Astrocyte of the spinal cord (primary cell): ENCODE measurements at regions not wholly inside any gene's neighbourhood (a gene's known extent, or its start where the extent isn't known, plus 50 kb on each side); places are given as distances from the start of the nearest gene placed in this dataset.

Experiments used
- DNase-seq: peaks from one replicate; pipeline ENCODE4 v3.0.0; 2011; ENCODE audit warnings: low read depth, low spot score
- H3K4me3 ChIP-seq: 2 replicates; pipeline ENCODE4 v1.5.1; 2011; ENCODE audit warnings: low read depth, mild to moderate bottlenecking, low read length, moderate library complexity
- in situ Hi-C: cut with HindIII; loops from 2 replicates; pipeline ENCODE4 v1.10.0; 2017; ENCODE audit warnings: low sequenced_read_pairs
- TF ChIP-seq, protein P1 (sequence below): IDR thresholded peaks from 2 replicates; pipeline ENCODE4 v1.5.1; 2012; ENCODE audit warnings: low read depth, mild to moderate bottlenecking, low read length, inconsistent platforms

DNA sequence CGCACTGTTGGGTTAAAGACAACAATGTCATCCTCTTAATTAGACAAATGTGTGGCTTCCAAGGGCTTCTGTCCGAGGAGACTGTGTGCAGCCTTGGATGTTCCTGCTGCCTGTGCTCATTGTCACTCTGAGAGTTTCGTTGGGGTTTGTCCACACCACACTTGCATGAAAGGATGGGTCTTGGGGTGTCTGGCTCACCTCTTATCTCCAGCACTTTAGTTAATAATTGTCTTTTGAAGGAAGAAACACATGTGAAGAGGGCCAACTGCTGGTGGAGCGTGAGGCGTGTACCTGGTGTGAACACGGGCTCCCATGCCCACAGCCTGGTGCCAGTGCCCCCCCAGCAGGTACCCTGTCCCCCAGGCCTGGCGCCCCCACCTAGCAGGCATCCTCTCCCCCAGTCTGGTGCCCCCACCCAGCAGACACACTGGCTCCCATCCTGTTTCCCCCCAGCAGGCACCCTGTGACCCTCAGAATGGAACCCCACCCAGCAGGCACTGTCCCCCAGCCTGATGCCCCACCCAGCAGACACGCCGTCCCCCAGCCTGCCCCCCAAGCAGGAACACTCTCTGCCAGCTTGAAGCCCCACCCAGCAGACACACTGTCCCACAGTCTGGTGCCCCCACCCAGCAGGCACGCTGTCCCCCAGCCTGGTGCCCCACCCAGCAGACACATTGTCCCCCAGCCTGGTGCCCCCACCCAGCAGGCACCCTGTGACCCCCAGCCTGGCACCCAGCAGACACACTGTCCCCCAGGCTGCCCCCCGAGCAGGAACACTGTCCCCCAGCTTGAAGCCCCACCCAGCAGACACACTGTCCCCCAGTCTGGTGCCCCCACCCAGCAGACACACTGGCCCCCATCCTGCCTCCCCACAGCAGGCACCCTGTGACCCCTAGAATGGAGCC is 96.3 kb upstream of the TMEM18 start:
- H3K4me3 ChIP-seq = no peak overlapping the region
- in situ Hi-C loops = no loop called here
- DNase-seq = no peak
- TF ChIP-seq, protein P1, sequence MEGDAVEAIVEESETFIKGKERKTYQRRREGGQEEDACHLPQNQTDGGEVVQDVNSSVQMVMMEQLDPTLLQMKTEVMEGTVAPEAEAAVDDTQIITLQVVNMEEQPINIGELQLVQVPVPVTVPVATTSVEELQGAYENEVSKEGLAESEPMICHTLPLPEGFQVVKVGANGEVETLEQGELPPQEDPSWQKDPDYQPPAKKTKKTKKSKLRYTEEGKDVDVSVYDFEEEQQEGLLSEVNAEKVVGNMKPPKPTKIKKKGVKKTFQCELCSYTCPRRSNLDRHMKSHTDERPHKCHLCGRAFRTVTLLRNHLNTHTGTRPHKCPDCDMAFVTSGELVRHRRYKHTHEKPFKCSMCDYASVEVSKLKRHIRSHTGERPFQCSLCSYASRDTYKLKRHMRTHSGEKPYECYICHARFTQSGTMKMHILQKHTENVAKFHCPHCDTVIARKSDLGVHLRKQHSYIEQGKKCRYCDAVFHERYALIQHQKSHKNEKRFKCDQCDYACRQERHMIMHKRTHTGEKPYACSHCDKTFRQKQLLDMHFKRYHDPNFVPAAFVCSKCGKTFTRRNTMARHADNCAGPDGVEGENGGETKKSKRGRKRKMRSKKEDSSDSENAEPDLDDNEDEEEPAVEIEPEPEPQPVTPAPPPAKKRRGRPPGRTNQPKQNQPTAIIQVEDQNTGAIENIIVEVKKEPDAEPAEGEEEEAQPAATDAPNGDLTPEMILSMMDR = no peak

DNA sequence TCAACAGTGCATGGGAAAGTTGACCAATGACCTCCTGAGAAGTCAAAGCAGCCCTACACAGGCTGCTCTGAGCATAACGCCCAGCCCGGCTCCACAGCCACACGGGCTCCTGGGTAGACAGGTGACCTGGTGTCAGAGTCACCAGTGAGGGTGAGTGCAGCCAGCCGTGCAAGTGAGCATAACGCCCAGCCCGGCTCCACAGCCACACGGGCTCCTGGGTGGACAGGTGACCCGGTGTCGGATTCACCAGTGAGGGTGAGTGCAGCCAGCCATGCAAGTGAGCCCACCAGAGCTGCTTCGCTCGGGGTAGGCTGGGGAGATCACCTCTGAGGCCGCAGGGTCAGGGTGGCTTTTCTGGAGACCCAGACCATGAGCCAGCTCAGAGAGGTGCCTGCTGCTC is 94.3 kb upstream of the TMEM18 start:
- DNase-seq = no peak
- in situ Hi-C loops = no loop called here
- TF ChIP-seq, protein P1 = no peak
- no peak overlapping the region for H3K4me3 ChIP-seq

DNA sequence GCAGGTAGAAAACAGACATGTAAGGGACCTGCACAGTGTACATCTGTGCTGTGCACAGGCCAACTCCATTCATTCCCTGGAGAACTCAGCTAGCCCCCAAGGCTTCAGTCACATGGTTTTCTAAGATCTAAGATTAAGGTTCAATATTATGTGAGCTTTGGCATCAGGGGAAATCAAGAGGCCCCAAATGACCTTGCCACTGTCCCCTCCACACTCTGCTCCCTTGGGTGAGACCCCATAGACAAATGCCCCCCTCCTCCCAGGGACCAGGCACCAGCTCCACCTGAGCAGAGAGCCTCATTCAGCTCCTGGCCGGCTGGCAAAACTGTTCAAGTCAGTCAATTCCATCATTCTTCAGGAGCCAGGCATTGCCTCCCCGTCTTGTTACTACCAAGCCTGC is 93.6 kb upstream of the TMEM18 start:
- in situ Hi-C loops = no loop called here
- no peak for DNase-seq
- H3K4me3 ChIP-seq = no peak overlapping the region
- TF ChIP-seq, protein P1 = no peak

DNA sequence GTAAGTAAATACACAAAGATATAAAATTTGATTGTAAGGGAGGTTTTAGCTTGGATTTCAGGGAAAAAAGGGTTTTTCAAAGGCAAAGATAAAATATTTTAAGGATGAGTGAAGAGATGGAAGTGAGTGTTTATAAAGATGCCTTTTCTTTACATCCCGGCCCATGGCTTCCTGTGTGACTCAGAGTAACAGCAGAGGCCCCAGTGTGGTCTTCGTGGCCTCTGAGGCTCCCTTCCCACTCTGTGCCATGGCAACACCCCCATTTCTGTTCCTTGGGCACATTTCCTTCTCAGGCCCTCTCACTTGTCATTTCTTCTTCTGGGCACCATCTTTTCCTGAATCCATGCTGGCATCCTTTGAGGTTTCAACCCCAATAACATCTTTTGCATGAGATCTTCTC is 92.6 kb upstream of the TMEM18 start:
- no peak overlapping the region for H3K4me3 ChIP-seq
- in situ Hi-C loops = no loop called here
- TF ChIP-seq, protein P1 = no peak
- no peak for DNase-seq

DNA sequence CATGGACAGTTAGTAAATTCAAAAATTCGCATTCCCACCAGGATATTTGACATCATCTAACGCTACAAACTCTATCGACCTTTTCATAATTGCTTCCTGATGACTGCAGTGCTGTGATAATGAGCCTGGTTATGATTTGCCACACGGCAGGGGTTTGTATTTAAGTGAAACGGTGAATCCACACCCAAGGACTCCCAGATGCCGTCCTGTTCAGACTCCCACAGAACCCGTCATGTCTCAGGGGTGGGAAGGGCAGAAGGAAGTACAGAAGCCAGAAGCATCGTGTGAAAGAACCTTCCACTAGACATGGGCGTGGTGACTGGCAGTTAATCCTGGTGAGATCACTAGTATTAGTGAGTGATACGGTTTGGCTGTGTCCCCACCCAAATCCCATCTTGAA is 91.2 kb upstream of the TMEM18 start:
- in situ Hi-C loops = no loop called here
- TF ChIP-seq, protein P1 = no peak
- DNase-seq = no peak
- no peak overlapping the region for H3K4me3 ChIP-seq

DNA sequence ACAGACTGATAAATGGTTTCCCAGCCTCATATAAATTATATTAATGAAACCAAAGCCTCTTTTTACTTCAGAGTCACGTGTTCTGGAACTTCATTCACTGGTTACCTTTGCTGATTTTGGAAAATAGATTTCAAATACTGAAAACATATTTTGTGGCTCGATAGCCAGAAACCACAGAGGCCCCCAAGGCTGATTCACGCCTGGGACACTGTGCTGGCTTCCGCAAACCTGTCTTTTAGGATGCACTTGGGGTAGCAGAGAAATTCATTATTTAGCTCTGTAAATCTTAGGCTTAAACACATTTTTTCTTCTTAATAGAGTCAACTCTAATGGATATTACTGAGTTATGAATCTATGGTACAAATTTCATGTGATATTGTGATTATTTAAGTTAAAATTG is 90.7 kb upstream of the TMEM18 start:
- H3K4me3 ChIP-seq = no peak overlapping the region
- TF ChIP-seq, protein P1 = no peak
- in situ Hi-C loops = no loop called here
- DNase-seq = no peak
